Left colon (tissue), 2 donors: ENCODE measurements at regions not wholly inside any gene's neighbourhood (a gene's known extent, or its start where the extent isn't known, plus 50 kb on each side); places are given as distances from the start of the nearest gene placed in this dataset.

Source experiments
- ATAC-seq: fragments of 200-7000 bp; cut with Tn5 transposase; one replicate; pipeline ENCODE4 v1.9.1; 2020; ENCODE audit warnings: mild to moderate bottlenecking, moderate library complexity
- DNase-seq, 2 donors: peaks; one replicate each; pipeline ENCODE4 v3.0.0-alpha.2; 2020
- intact Hi-C, 2 donors: fragments of 100-400 bp; cut with DNase I in 1 of 2; cut with micrococcal nuclease in 1 of 2; formaldehyde crosslinking; loops; one replicate each; pipeline versions ENCODE4 v1.11.2 to v1.14.0; 2022; cut with DNase I, micrococcal nuclease
- donor health status: DM: no; HTN: no; CAD: no.
- donor health status: DM: yes; HTN: yes; CAD: no.

DNA sequence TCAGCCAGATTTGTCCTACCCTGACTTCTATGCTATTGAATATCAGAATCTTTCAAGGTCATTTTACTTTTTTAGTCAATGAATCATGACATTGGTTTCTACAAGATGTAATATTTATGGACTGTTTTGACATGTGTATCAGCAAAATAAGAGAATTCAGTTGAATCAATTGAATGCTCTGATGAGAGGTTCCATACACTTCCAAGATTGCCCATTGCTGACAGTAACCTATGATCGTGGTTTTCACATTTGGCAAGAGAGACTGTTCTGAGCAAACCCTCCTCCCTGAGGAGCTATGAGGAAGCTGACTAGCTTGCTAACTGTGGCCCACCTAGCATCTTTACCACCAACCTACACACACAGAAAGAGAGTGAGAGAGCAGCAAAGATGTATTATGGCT lies 56.7 kb upstream of the FST start:
- intact Hi-C loops, result no loop called here
- ATAC-seq, result no peak
- no peak for DNase-seq

GRCh38 chr5:53424686-53425615 lies 55.5 kb upstream of the FST start:
- intact Hi-C loops, result no loop called here

GRCh38 chr5:53425687-53426511 lies 54.5 kb upstream of the FST start:
- DNase-seq (peak in 1 of 2 donors; percentile 27), ATAC-seq (peak; percentile 48)
- intact Hi-C loops, result no loop called here

More at GRCh38 chr5:53424686-53425615, 55.5 kb upstream of the FST start:
- DNase-seq (no peak), ATAC-seq (no peak)

DNA sequence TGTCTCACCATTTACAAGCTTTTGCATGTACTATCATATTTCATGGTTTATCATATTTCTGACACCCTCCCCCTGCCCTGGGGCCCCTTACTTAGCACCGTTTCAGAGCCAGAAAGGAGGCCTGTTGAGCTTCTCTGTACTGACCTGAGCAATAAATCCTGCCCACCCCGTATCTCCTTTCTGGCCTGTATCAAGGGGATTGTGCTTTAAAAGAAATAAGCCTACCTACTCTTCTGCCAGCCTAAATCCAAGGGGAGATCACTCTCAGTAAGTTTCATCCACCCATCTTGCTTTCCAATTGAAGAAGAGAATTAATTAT lies 54.0 kb upstream of the FST start:
- DNase-seq, result no peak
- intact Hi-C loops, result no loop called here
- ATAC-seq, result no peak

DNA sequence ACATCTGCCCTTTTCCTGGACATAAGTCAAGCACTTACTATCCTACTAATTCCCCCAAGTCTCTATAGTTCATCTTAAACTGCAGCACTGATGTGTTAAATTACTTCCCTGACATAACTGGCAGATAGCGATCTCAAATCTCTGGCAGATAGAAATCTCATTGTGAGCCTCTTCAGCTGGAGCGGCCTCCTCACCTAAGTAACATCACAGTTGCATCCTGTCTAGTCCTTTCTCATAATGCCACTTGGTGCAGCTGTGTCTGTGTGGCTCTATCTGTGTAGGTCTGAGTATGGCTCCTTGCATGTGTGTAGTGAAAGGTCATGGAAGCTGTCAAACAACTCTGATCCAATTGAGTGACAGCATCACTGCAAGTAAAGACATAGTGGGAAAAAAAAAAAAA lies 53.6 kb upstream of the FST start:
- intact Hi-C loops, result no loop called here
- no peak for DNase-seq
- no peak for ATAC-seq

GRCh38 chr5:53427965-53428364 lies 52.5 kb upstream of the FST start:
- ATAC-seq (no peak), DNase-seq (no peak)
- intact Hi-C loops, result no loop called here

GRCh38 chr5:53429706-53430105 lies 50.7 kb upstream of the FST start:
- intact Hi-C loops, result no loop called here
- no peak for DNase-seq
- ATAC-seq, result no peak

GRCh38 chr5:53430618-53431252 lies 49.7 kb upstream of the FST start:
- DNase-seq (no peak), ATAC-seq (no peak)
- intact Hi-C loops, result no loop called here
